Natural killer cell treated with Interleukin-12 subunit alpha and Interleukin-12 subunit beta and Interleukin-15 and Interleukin-18, amount 100 ng/mL, for 72 hours (primary cell): ENCODE measurements at regions not wholly inside any gene's neighbourhood (a gene's known extent, or its start where the extent isn't known, plus 50 kb on each side); places are given as distances from the start of the nearest gene placed in this dataset.

Experiments
- ATAC-seq, 2 donors: fragments of 150-1000 bp; cut with Tn5 transposase in 1 of 2; sonication (Bioruptor Pico), chemical (Tn5 transposase) in 1 of 2; 2 replicates each; pipeline ENCODE4 v1.10.0; 2021
- DNase-seq: peaks from one replicate; pipeline ENCODE4 v3.0.0; 2022; ENCODE audit warnings: low spot score
- H3K27ac Mint-ChIP-seq, 2 donors: 1 replicate in 1 of 2; 2 replicates in 1 of 2; pipeline ENCODE4 v1.8.0; 2022; ENCODE audit warnings: mixed read lengths in 2 of 2, mild to moderate bottlenecking in 1 of 2, moderate library complexity in 1 of 2
- H3K27me3 Mint-ChIP-seq, 2 donors: 1 replicate in 1 of 2; 2 replicates in 1 of 2; pipeline ENCODE4 v1.8.0; 2022; ENCODE audit warnings: mixed read lengths in 2 of 2
- H3K36me3 Mint-ChIP-seq: one replicate; pipeline ENCODE4 v1.8.0; 2022; ENCODE audit warnings: mixed read lengths
- H3K4me1 Mint-ChIP-seq, 2 donors: 1 replicate in 1 of 2; 2 replicates in 1 of 2; pipeline ENCODE4 v1.8.0; 2022; ENCODE audit warnings: low read depth in 2 of 2, mixed read lengths in 2 of 2, mild to moderate bottlenecking in 1 of 2
- H3K4me3 Mint-ChIP-seq: one replicate; pipeline ENCODE4 v1.8.0; 2022; ENCODE audit warnings: mixed read lengths
- H3K9me3 Mint-ChIP-seq: 2 replicates; pipeline ENCODE4 v1.8.0; 2022; ENCODE audit warnings: mixed read lengths

DNA sequence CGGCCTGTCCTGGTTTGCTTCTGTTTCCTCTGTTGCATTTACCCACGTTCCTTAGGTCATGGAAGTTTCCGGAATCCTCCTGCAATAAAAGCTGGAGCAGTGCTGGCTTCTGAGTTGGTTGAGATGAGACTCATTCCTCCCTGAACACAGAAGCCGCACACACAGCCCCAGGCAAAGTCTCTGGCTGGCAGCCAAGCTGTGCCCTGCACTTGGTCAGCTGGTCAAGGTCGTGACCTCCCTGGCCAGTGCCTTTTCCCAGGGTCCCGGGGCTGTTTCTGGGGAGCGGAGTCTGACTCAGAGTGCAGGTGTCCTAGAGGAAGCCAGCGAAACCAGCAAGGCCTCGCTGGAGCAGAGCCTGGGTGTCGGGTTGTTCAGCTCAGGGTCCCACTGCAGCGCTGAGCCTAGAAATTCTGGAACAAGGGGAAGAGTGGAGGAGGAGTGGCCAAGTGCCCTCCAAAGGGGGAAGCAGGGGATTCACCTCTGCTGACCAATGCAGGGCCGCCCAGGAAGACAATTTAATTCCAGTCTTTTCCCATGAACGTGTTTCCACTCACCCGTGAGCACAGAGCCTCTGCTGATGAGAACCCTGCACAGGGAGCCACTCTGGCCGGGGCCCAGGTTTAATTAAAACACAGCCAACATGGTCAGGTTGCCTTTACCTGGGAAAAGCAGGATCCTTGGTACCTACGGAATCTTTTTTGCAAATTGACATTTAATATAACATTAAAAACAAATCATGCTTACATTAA, 245.5 kb upstream of the PPP2R2D start:
- Mint-ChIP-seq H3K27ac (no peak overlapping the region), H3K4me3 (no peak overlapping the region), H3K27me3 (peaks cover 13 to 19% of the 10 kb centered on the region in 2 donors), H3K9me3 (no peaks in the 10 kb centered on the region), H3K36me3 (no peaks in the 10 kb centered on the region), H3K4me1 (peaks cover 0 to 6% of the 10 kb centered on the region in 2 donors)
- DNase-seq = no peak
- no peak for ATAC-seq

DNA sequence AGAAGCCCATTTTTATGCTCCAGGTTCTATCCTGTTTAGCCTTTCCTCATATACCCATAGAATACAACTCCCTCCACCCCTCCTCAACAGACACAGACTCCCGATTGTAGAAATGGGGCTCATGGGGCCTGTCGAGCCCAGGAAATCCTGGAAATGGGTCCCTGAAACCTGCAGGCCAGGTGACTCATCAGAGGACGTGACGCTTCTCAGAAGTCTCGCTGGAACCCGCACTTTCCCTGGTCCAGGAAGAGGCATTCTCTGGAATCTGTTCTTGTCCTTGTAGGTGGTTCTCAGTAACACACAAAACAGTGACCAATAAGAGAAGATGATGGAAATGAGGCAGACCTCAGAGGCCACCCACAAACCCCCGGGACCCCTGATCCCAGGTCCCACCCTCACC, 244.8 kb upstream of the PPP2R2D start:
- H3K27me3 Mint-ChIP-seq = peaks cover 13 to 18% of the 10 kb centered on the region in 2 donors
- H3K4me1 Mint-ChIP-seq = peaks cover 0 to 6% of the 10 kb centered on the region in 2 donors
- DNase-seq (no peak), ATAC-seq (no peak)
- no peaks in the 10 kb centered on the region for H3K36me3 Mint-ChIP-seq
- H3K27ac Mint-ChIP-seq = no peak overlapping the region
- H3K4me3 Mint-ChIP-seq = no peak overlapping the region
- no peaks in the 10 kb centered on the region for H3K9me3 Mint-ChIP-seq

DNA sequence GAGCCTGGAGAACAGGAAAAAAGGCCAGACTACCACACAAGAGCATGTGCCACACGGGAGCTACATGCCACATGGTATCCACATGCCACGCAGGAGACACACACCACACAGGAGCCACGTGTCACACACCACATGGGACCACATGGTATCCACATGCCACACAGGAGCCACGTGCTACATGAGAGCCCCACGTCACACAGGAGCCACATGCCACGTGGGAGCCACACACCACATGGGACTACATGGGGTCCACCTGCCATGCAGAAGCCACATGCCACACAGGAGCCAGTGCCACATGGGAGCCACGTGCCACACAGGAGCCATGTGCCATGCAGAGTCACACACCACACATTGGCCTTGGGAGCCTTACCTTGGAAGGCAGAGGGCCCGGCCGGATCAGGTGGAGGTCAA, 244.4 kb upstream of the PPP2R2D start:
- H3K9me3 Mint-ChIP-seq = no peaks in the 10 kb centered on the region
- no peak for ATAC-seq
- H3K4me3 Mint-ChIP-seq = no peak overlapping the region
- H3K27ac Mint-ChIP-seq = no peak overlapping the region
- no peaks in the 10 kb centered on the region for H3K36me3 Mint-ChIP-seq
- peaks cover 11 to 14% of the 10 kb centered on the region in 2 donors for H3K27me3 Mint-ChIP-seq
- no peak for DNase-seq
- peaks cover 0 to 6% of the 10 kb centered on the region in 2 donors for H3K4me1 Mint-ChIP-seq

DNA sequence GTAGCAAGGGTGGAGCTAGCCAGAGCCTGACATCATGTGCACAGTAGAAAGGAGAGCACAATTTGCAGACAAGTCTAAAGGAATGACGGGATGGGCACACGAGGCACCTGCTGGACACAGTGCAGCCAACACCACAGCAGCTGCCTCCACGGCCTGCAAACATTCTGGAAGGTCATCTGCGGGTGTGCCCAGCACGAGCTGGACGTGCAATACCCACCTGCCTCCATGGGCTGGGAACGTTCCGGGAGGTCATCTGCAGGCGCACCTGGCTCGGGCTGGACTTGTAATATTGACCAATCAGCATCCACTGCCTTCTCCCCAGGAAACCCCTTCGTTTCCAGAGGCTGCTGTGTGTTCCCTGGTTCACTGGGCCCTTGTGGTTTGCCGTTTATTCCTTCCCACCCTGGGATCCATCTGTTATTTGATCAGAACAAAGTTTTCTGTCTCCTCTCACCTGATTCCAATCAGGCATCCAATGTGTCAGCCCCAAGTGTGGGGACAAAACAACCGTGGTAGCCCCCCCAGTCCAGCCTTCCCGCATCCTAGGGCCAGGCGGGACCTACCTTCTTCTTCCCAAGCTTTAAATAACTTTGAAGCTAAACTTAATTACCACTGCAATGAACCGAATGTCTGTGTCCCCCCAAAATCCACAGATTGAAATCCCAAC, 243.4 kb upstream of the PPP2R2D start:
- Mint-ChIP-seq H3K9me3 (no peaks in the 10 kb centered on the region), H3K4me1 (peaks cover 0 to 4% of the 10 kb centered on the region in 2 donors), H3K27ac (no peak overlapping the region), H3K36me3 (no peaks in the 10 kb centered on the region), H3K4me3 (no peak overlapping the region), H3K27me3 (peaks cover 8 to 9% of the 10 kb centered on the region in 2 donors)
- DNase-seq (no peak), ATAC-seq (no peak)

DNA sequence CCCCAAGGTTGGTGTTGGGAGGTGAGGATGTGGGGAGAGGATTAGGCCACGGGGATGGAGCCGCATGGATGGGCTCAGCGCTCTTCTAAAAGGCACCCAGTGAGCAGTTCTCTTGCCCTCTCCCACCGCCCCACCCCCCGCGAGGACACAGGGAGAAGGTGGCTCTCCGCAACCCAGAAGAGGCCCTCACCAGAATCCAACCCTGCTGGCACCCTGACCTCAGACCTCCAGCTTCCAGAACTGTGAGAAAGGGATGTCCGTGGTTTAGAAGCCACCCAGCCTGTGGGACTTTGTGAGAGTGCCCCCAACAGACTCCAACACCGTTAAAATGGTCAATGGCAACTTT, 242.8 kb upstream of the PPP2R2D start:
- no peak for ATAC-seq
- H3K27ac Mint-ChIP-seq = no peak overlapping the region
- no peak overlapping the region for H3K4me3 Mint-ChIP-seq
- H3K9me3 Mint-ChIP-seq = no peaks in the 10 kb centered on the region
- H3K36me3 Mint-ChIP-seq = no peaks in the 10 kb centered on the region
- H3K27me3 Mint-ChIP-seq = peaks cover 6 to 9% of the 10 kb centered on the region in 2 donors
- DNase-seq = no peak
- H3K4me1 Mint-ChIP-seq = peaks cover 0 to 4% of the 10 kb centered on the region in 2 donors

DNA sequence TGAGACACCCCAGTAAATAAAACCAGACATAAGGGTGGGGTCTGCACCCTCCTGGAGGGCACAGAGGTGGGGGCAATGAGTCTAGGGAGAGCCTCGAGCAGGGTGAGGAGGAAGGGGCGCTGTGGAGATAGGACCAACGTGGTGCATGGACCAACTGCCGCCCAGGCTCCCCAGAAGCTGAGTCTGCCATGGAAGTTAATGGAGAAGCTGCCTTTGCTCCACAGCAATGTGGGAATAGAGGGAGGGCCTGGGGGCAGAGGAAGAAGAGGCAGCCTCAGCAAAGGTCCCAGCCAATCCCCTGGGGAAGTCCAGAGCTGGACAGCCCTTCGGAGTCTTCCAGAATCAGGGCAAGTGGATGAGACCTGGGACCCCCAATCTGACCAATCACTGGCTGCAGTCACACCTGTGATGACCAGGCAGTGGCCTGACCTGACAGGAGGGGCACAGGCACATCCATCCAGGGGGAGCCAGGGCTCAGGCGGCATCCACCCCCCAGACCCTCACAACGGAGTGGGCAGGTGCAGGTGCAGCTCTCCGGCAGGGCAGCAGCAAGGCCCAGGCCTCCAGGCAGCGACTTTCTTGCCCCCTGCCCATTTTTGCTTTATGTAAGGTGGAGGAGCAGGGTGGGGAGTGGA, 242.2 kb upstream of the PPP2R2D start:
- Mint-ChIP-seq H3K27ac (no peak overlapping the region), H3K27me3 (peaks cover 8 to 14% of the 10 kb centered on the region in 2 donors), H3K9me3 (no peaks in the 10 kb centered on the region), H3K4me1 (peaks cover 0 to 4% of the 10 kb centered on the region in 2 donors), H3K36me3 (no peaks in the 10 kb centered on the region), H3K4me3 (no peak overlapping the region)
- ATAC-seq (no peak), DNase-seq (no peak)

DNA sequence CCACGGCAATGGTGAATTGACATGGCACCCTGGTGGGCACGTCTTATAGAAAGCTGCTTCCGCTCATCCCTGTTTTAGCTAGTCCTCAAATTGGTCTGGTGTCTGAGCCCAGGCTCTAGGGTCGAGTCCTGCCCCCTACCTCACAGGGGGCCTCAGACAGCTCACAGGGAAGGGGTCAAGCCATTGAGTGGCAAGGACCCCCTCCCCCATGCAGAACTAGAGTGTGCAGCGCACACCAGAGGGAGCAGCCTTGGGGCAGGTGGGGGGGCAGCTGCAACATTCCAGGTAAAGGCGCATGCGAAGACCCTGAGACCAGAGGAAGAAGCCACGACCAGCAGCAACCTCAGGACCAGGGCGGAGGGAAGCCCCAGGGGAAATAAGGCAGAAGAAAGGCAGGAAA, 240.4 kb upstream of the PPP2R2D start:
- Mint-ChIP-seq H3K4me1 (no peaks in the 10 kb centered on the region), H3K4me3 (no peak overlapping the region), H3K27me3 (peaks cover 3 to 21% of the 10 kb centered on the region in 2 donors), H3K27ac (no peak overlapping the region), H3K36me3 (no peaks in the 10 kb centered on the region), H3K9me3 (no peaks in the 10 kb centered on the region)
- DNase-seq (no peak), ATAC-seq (peak in 1 of 2 donors; percentile 21)

DNA sequence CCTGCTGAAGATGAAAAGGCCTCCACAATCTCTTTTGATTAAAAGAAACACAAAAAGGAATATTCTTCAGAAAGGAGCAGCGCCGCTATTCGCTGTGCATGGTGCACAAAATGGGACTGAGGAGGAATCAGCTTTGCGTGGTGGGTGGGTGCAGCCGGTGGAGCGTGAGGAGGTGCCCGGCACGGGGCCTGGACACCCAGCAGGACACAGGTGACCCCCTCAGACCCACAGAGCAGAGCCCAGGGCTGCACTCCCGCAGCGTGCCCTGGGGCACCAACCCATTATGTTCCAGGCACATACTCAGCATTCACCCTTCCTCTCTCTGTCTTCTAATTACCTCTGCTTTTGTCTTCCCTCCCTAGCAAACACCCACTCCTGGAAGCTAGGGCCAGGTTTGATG, 238.0 kb upstream of the PPP2R2D start:
- Mint-ChIP-seq H3K27me3 (peaks cover 3 to 21% of the 10 kb centered on the region in 2 donors), H3K4me1 (no peaks in the 10 kb centered on the region), H3K36me3 (no peaks in the 10 kb centered on the region), H3K27ac (no peak overlapping the region), H3K9me3 (no peaks in the 10 kb centered on the region), H3K4me3 (no peak overlapping the region)
- no peak for DNase-seq
- peak in 1 of 2 donors; percentile 50 for ATAC-seq

DNA sequence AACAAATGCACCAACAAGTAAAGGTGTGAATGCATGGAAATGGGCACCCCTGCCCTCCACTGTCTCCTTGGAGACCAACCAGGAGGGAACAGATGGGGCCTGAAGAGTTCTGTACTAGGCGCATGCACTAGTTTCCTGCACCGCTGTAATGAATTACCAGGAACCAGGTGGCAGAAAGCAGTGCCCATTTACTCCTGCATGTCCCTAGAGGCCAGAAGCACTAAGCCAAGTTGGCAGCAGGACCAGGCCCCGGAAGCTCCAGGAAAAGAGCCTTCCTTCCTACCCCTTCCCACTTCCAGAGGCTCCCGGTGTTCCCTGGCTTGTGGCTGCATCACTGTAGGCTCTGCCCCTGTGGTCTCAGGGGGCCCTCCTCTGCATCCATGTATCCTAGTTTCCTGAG, 237.5 kb upstream of the PPP2R2D start:
- H3K9me3 Mint-ChIP-seq = no peaks in the 10 kb centered on the region
- peaks cover 3 to 21% of the 10 kb centered on the region in 2 donors for H3K27me3 Mint-ChIP-seq
- no peak overlapping the region for H3K4me3 Mint-ChIP-seq
- no peaks in the 10 kb centered on the region for H3K4me1 Mint-ChIP-seq
- ATAC-seq (peak in 1 of 2 donors; percentile 6), DNase-seq (no peak)
- no peaks in the 10 kb centered on the region for H3K36me3 Mint-ChIP-seq
- H3K27ac Mint-ChIP-seq = no peak overlapping the region

DNA sequence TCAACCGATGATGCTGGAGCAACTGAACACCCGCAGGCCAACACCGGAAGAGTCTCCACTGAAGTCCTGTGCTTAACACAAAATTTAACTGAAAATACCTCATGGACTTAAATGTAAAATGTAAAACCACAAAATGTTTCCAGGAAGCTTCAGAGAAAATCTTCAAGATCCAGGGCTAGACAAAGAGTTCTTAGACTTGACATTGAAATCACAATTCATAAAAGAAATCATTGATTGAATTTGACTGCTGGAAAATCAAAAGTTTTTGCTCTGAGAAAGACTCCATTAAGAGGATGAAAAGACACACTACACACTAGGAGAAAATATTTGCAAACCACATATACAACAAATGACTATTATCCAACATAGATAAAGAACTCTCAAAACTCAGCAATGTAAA, 234.7 kb upstream of the PPP2R2D start:
- no peak overlapping the region for H3K4me3 Mint-ChIP-seq
- H3K36me3 Mint-ChIP-seq = no peaks in the 10 kb centered on the region
- H3K9me3 Mint-ChIP-seq = no peaks in the 10 kb centered on the region
- DNase-seq (no peak), ATAC-seq (no peak)
- no peak overlapping the region for H3K27ac Mint-ChIP-seq
- H3K27me3 Mint-ChIP-seq = peaks cover 5 to 32% of the 10 kb centered on the region in 2 donors
- H3K4me1 Mint-ChIP-seq = no peaks in the 10 kb centered on the region

DNA sequence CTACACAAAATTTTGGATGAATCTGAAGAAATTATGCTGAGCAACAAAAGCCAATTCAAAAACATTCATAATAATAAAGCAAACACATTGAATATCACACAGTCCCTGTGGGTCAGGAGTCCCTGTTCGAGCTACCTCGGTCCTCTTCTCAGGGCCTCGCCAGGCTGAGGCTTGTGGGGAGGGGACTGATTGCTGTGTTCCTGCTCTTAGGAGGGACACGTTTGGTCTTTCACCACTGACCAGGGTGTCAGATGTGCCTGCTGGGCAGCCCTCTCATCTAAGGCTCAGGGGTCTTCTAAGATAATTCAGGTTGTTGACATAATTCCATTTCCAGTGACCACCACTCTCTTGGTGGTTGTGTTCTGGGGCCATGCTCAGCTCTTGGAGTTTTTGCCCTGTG, 233.8 kb upstream of the PPP2R2D start:
- Mint-ChIP-seq H3K9me3 (no peaks in the 10 kb centered on the region), H3K27me3 (peaks cover 5 to 32% of the 10 kb centered on the region in 2 donors), H3K36me3 (no peaks in the 10 kb centered on the region), H3K27ac (no peak overlapping the region), H3K4me3 (no peak overlapping the region), H3K4me1 (no peaks in the 10 kb centered on the region)
- DNase-seq = no peak
- ATAC-seq = peak in 1 of 2 donors; percentile 25

DNA sequence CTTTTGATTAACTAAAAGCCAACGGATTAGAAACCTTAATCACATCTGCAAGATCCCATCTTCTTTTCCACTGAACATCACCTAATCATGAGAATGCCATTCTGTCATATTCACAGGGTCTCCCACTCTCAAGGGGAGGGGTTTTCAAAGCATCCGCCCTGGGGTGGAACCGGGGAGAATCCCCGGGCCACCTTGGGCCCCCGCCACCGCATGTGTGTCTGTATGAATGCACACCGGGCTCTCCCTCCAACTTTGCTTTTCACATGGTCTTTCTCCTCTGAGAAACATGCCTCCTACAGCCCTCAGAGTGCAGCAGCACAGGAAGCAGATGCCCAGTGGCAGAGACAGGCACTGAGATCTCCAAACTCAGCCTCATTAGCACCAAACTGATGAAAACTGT, 233.2 kb upstream of the PPP2R2D start:
- Mint-ChIP-seq H3K4me1 (no peaks in the 10 kb centered on the region), H3K27ac (no peak overlapping the region), H3K36me3 (no peaks in the 10 kb centered on the region), H3K9me3 (no peaks in the 10 kb centered on the region), H3K27me3 (peaks cover 5 to 32% of the 10 kb centered on the region in 2 donors), H3K4me3 (no peak overlapping the region)
- DNase-seq (no peak), ATAC-seq (no peak)

DNA sequence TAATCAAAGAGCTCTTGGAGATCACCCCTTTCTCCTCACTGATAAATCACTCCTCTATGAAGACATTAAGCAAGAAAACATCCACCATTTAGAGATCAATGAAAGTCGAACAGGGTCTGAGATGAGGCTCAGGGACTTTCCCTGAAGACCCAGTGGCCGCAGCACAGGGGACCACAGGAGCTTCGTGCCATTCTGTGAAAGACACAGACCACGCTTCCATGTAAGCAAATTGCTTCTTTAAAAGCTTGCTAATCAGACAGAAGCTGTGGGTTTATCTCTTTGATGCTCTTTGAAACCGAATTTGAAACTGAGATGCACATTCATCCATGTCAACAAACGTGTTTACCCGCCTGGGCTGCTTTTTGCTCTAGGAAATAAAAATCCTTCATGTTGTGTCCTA, 231.9 kb upstream of the PPP2R2D start:
- H3K9me3 Mint-ChIP-seq = no peaks in the 10 kb centered on the region
- DNase-seq (no peak), ATAC-seq (no peak)
- H3K36me3 Mint-ChIP-seq = no peaks in the 10 kb centered on the region
- no peak overlapping the region for H3K27ac Mint-ChIP-seq
- H3K27me3 Mint-ChIP-seq = peaks cover 2 to 22% of the 10 kb centered on the region in 2 donors
- H3K4me1 Mint-ChIP-seq = no peaks in the 10 kb centered on the region
- no peak overlapping the region for H3K4me3 Mint-ChIP-seq

DNA sequence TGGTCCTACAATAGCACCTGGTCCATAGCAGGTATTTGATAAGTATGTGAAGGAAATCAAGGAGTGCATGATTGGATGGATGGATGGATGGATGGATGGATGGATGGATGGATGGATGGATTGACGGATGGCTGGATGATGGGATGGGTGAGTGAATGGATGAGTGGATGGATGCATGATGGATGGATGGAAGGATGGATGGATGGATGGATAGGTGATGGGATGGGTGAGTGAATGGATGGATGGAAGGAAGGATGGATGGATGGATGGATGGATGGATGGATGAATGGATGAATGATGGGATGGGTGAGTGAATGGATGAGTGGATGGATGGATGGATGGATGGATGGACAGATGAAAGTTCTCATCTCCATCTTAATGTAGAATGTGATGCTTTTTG, 231.0 kb upstream of the PPP2R2D start:
- no peak overlapping the region for H3K27ac Mint-ChIP-seq
- ATAC-seq = no peak
- H3K36me3 Mint-ChIP-seq = no peaks in the 10 kb centered on the region
- no peak overlapping the region for H3K4me3 Mint-ChIP-seq
- no peaks in the 10 kb centered on the region for H3K9me3 Mint-ChIP-seq
- H3K27me3 Mint-ChIP-seq = peaks cover 2 to 13% of the 10 kb centered on the region in 2 donors
- no peak for DNase-seq
- no peaks in the 10 kb centered on the region for H3K4me1 Mint-ChIP-seq
